ENCODE measurements at regions not wholly inside any gene's neighbourhood (a gene's known extent, or its start where the extent isn't known, plus 50 kb on each side); places are given as distances from the start of the nearest gene placed in this dataset.

GRCh38 chr4:13243152-13243551 is 241.0 kb downstream of the RAB28 start:
- Mint-ChIP-seq H3K9me3 (peaks cover 16% of the 10 kb centered on the region), H3K27me3 (ENCODE audit: low read depth) (no peaks in the 10 kb centered on the region), H3K4me1 (peaks cover 18% of the 10 kb centered on the region), H3K4me3 (no peak overlapping the region), H3K27ac (ENCODE audit: unreplicated experiment) (no peak overlapping the region), H3K36me3 (ENCODE audit: low read depth) (peaks cover 26% of the 10 kb centered on the region)
- no peak for TF ChIP-seq CTCF (conservative IDR thresholded peaks at IDR 0.05)
- DNase-seq (ENCODE audit: low read depth, low spot score) = no peak

GRCh38 chr4:13240066-13240465 is 244.1 kb downstream of the RAB28 start:
- no peaks in the 10 kb centered on the region for H3K27me3 Mint-ChIP-seq (ENCODE audit: low read depth)
- DNase-seq (ENCODE audit: low read depth, low spot score) = no peak
- H3K27ac Mint-ChIP-seq (ENCODE audit: unreplicated experiment) = no peak overlapping the region
- H3K4me3 Mint-ChIP-seq = no peak overlapping the region
- peaks cover 21% of the 10 kb centered on the region for H3K36me3 Mint-ChIP-seq (ENCODE audit: low read depth)
- H3K4me1 Mint-ChIP-seq = peaks cover 18% of the 10 kb centered on the region
- peaks cover 14% of the 10 kb centered on the region for H3K9me3 Mint-ChIP-seq
- no peak for TF ChIP-seq CTCF (conservative IDR thresholded peaks at IDR 0.05)

GRCh38 chr4:13238936-13239335 is 245.2 kb downstream of the RAB28 start:
- Mint-ChIP-seq H3K9me3 (peaks cover 14% of the 10 kb centered on the region), H3K36me3 (ENCODE audit: low read depth) (peaks cover 21% of the 10 kb centered on the region), H3K4me3 (no peak overlapping the region), H3K27me3 (ENCODE audit: low read depth) (no peaks in the 10 kb centered on the region), H3K4me1 (peaks cover 10% of the 10 kb centered on the region), H3K27ac (ENCODE audit: unreplicated experiment) (no peak overlapping the region)
- no peak for DNase-seq (ENCODE audit: low read depth, low spot score)
- no peak for TF ChIP-seq CTCF (conservative IDR thresholded peaks at IDR 0.05)

GRCh38 chr4:13236485-13236884 is 247.7 kb downstream of the RAB28 start:
- Mint-ChIP-seq H3K4me3 (no peak overlapping the region), H3K27me3 (ENCODE audit: low read depth) (no peaks in the 10 kb centered on the region), H3K4me1 (peaks cover 3% of the 10 kb centered on the region), H3K36me3 (ENCODE audit: low read depth) (peaks cover 15% of the 10 kb centered on the region), H3K9me3 (peaks cover 14% of the 10 kb centered on the region), H3K27ac (ENCODE audit: unreplicated experiment) (no peak overlapping the region)
- no peak for DNase-seq (ENCODE audit: low read depth, low spot score)
- TF ChIP-seq CTCF (conservative IDR thresholded peaks at IDR 0.05) = no peak

- no peaks in the 10 kb centered on the region for H3K4me1 Mint-ChIP-seq
- peaks cover 24% of the 10 kb centered on the region for H3K9me3 Mint-ChIP-seq
- peaks cover 21% of the 10 kb centered on the region for H3K36me3 Mint-ChIP-seq (ENCODE audit: low read depth)
- no peak for TF ChIP-seq CTCF (conservative IDR thresholded peaks at IDR 0.05)
- no peak for DNase-seq (ENCODE audit: low read depth, low spot score)
- no peak overlapping the region for H3K4me3 Mint-ChIP-seq
- H3K27ac Mint-ChIP-seq (ENCODE audit: unreplicated experiment) = no peak overlapping the region
- no peaks in the 10 kb centered on the region for H3K27me3 Mint-ChIP-seq (ENCODE audit: low read depth)
These were observed 250.4 kb downstream of the RAB28 start for GRCh38 chr4:13233755-13234154.

GRCh38 chr4:13219971-13220370 is 264.2 kb downstream of the RAB28 start:
- no peak for DNase-seq (ENCODE audit: low read depth, low spot score)
- no peak for TF ChIP-seq CTCF (conservative IDR thresholded peaks at IDR 0.05)
- H3K27me3 Mint-ChIP-seq (ENCODE audit: low read depth) = no peaks in the 10 kb centered on the region
- no peaks in the 10 kb centered on the region for H3K4me1 Mint-ChIP-seq
- no peak overlapping the region for H3K4me3 Mint-ChIP-seq
- H3K9me3 Mint-ChIP-seq = peaks cover 6% of the 10 kb centered on the region
- H3K27ac Mint-ChIP-seq (ENCODE audit: unreplicated experiment) = no peak overlapping the region
- H3K36me3 Mint-ChIP-seq (ENCODE audit: low read depth) = peaks cover 6% of the 10 kb centered on the region

All from neural crest cell (in vitro differentiated cells).